K562 (cell line): ENCODE measurements at regions not wholly inside any gene's neighbourhood (a gene's known extent, or its start where the extent isn't known, plus 50 kb on each side); places are given as distances from the start of the nearest gene placed in this dataset.
A peak's percentile ranks its signal among the peaks of the same experiment; 100 is the strongest.

ENCODE experiments used
- CAMTA2 ChIP-seq: fragments of 250-450 bp; sonication (Bioruptor Pico); conservative IDR thresholded peaks from 2 replicates; pipeline ENCODE4 v1.5.1; 2022
- CREM ChIP-seq: IDR thresholded peaks from 2 replicates; pipeline ENCODE4 v1.6.1; 2014; ENCODE audit warnings: antibody characterized with exemption, low read depth
- DIDO1 ChIP-seq: fragments of 450-650 bp; IDR thresholded peaks from 2 replicates; pipeline ENCODE4 v1.6.1; 2016; ENCODE audit warnings: low read depth, missing biosample characterization, missing genetic modification characterization
- EGR1 ChIP-seq: fragments of 450-650 bp; conservative IDR thresholded peaks from 2 replicates; pipeline ENCODE4 v1.6.1; 2017; ENCODE audit warnings: mild to moderate bottlenecking
- HNRNPK ChIP-seq: fragments of 200-400 bp; formaldehyde crosslinking; IDR thresholded peaks from one replicate; pipeline ENCODE4 v1.6.1; 2018; ENCODE audit warnings: mild to moderate bottlenecking, low read depth, low read length; ENCODE audit not compliant: poor library complexity, severe bottlenecking
- NBN ChIP-seq: fragments of 450-650 bp; IDR thresholded peaks from 2 replicates; pipeline ENCODE4 v1.6.1; 2016; ENCODE audit warnings: low read depth, mild to moderate bottlenecking
- NELFE ChIP-seq: IDR thresholded peaks from 2 replicates; pipeline ENCODE4 v1.6.1; 2011; ENCODE audit warnings: mild to moderate bottlenecking; ENCODE audit not compliant: insufficient read depth, insufficient read length
- REST ChIP-seq, 2 experiments: fragments of 450-650 bp; formaldehyde crosslinking in 1 of 2; IDR thresholded peaks; 2 replicates each; pipeline versions ENCODE4 v1.4.0 to v1.6.1; 2014 to 2020; ENCODE audit warnings: mild to moderate bottlenecking in 2 of 2, borderline replicate concordance in 1 of 2, low read depth in 1 of 2
- SIRT6 ChIP-seq: IDR thresholded peaks from one replicate; pipeline ENCODE4 v1.6.1; 2012; ENCODE audit warnings: low read depth, mild to moderate bottlenecking, control low read depth, inconsistent platforms, low read length, moderate library complexity
- SPI1 ChIP-seq: IDR thresholded peaks from 2 replicates; pipeline ENCODE4 v1.6.1; 2011; ENCODE audit warnings: low read depth, low read length, control low read depth, borderline replicate concordance
- TAF9B ChIP-seq: fragments of 450-650 bp; IDR thresholded peaks from 2 replicates; pipeline ENCODE4 v1.6.1; 2018; ENCODE audit warnings: mild to moderate bottlenecking; ENCODE audit not compliant: partially characterized antibody
- U2AF2 ChIP-seq: fragments of 200-400 bp; formaldehyde crosslinking; optimal IDR thresholded peaks from 2 replicates; pipeline ENCODE3; 2017; ENCODE audit warnings: low read depth, mild to moderate bottlenecking, low read length
- ZNF324 ChIP-seq: fragments of 250-450 bp; sonication (Bioruptor Pico); IDR thresholded peaks from 2 replicates; pipeline ENCODE4 v1.4.0; 2020; ENCODE audit warnings: mild to moderate bottlenecking
- ZNF354B ChIP-seq: fragments of 250-450 bp; sonication (Bioruptor Pico); IDR thresholded peaks from 2 replicates; pipeline ENCODE4 v1.4.0; 2020
- ZNF583 ChIP-seq: fragments of 250-450 bp; sonication (Bioruptor Pico); IDR thresholded peaks from 2 replicates; pipeline ENCODE4 v1.4.0; 2020
- ZSCAN29 ChIP-seq: fragments of 450-650 bp; IDR thresholded peaks from 2 replicates; pipeline ENCODE4 v1.6.1; 2017

DNA sequence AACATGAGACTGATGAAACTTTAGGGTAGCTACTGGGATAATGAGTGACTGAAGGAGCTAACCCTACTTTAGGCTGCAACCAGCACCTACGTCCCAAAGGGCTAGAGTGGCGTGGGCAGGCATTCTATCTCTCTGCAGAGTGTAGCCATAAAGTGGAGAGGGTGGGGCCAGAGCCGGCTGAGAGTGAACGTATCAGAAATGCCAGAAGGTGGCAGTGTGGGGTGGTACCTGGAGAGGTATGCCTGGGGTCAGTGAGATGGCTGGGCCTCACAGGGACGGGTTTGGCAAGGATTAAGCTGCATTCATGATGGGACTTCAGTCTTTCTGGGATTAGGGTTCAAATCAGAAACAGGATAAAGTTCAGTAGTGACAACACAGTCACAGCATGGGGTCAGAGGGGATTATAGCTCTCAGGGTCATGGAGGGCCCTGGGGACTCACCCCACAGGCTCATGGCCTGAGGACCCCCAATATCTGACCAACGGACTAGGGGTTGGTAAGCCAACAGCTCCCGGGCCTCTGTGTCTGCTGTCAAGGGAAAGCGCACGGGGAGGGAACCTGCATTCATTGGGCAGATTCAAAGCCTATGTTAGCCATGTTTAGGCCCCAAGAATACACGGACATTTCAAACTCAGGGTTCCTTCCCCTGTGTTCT lies 86.5 kb upstream of the FOXB1 start (continued):
- no peak for TF ChIP-seq CAMTA2 (CRISPR knock-in tag)
- TF ChIP-seq EGR1: 0 out of 2 replicates have a peak, but pooled peaks have one; percentile 17
- no peak for TF ChIP-seq ZNF354B (CRISPR knock-in tag)
- TF ChIP-seq CREM: 0 out of 2 replicates have a peak, but pooled peaks have one; percentile 21
- TF ChIP-seq NBN: no peak
- peak; percentile 52; the same call in 1 of the 2 replicates for TF ChIP-seq REST (IDR thresholded peaks at IDR 0.05; ENCODE audit: borderline replicate concordance)
- no peak for TF ChIP-seq REST (CRISPR knock-in tag; IDR thresholded peaks at IDR 0.05; ENCODE audit: low read depth)
- no peak for TF ChIP-seq SIRT6
- no peak for TF ChIP-seq ZNF583 (CRISPR knock-in tag)
- no peak for TF ChIP-seq ZSCAN29
- no peak for TF ChIP-seq DIDO1 (tag)
- TF ChIP-seq HNRNPK: no peak
- no peak for TF ChIP-seq ZNF324 (CRISPR knock-in tag)
- no peak for TF ChIP-seq SPI1
- no peak for TF ChIP-seq U2AF2
- no peak for TF ChIP-seq TAF9B
- TF ChIP-seq NELFE: no peak
